OCI-LY1 (cell line): ENCODE measurements at regions not wholly inside any gene's neighbourhood (a gene's known extent, or its start where the extent isn't known, plus 50 kb on each side); places are given as distances from the start of the nearest gene placed in this dataset.
"Not testable (repeated sequence)": the region's sequence is repeated elsewhere in the genome, so short reads cannot be mapped to it uniquely, and the experiment has no call there.

Experiments used
- H2AFZ ChIP-seq: fragments of 200-600 bp; sonication (generic), shearing (Covaris generic); 2 replicates; pipeline ENCODE4 v1.6.0; 2014; ENCODE audit warnings: antibody characterized with exemption, mild to moderate bottlenecking, low read length
- H3F3A ChIP-seq: fragments of 200-600 bp; sonication (generic), shearing (Covaris generic); 2 replicates; pipeline ENCODE4 v1.6.0; 2014; ENCODE audit warnings: mild to moderate bottlenecking, antibody characterized with exemption, low read length, moderate library complexity; ENCODE audit not compliant: insufficient read depth
- H3K27ac ChIP-seq: fragments of 200-600 bp; sonication (generic); 2 replicates; pipeline ENCODE4 v1.5.1; 2014; ENCODE audit warnings: low read length, mixed run types, mild to moderate bottlenecking, low read depth; ENCODE audit not compliant: poor library complexity, severe bottlenecking
- H3K27me3 ChIP-seq: fragments of 200-600 bp; sonication (generic); 2 replicates; pipeline ENCODE4 v1.6.0; 2014; ENCODE audit warnings: antibody characterized with exemption, mild to moderate bottlenecking, low read length, moderate library complexity; ENCODE audit not compliant: insufficient read depth
- H3K36me3 ChIP-seq: fragments of 200-600 bp; sonication (generic); 2 replicates; pipeline ENCODE4 v1.6.1; 2014; ENCODE audit warnings: mild to moderate bottlenecking, antibody characterized with exemption, low read length, moderate library complexity, mixed read lengths; ENCODE audit not compliant: insufficient read depth
- H3K4me1 ChIP-seq: fragments of 200-600 bp; sonication (generic); 2 replicates; pipeline ENCODE4 v1.5.1; 2014; ENCODE audit warnings: mild to moderate bottlenecking, low read length, moderate library complexity; ENCODE audit not compliant: insufficient read depth, severe bottlenecking
- H3K4me2 ChIP-seq: fragments of 200-600 bp; sonication (generic), shearing (Covaris generic); 2 replicates; pipeline ENCODE4 v1.6.1; 2014; ENCODE audit warnings: low read length
- H3K4me3 ChIP-seq: fragments of 200-600 bp; sonication (generic); 2 replicates; pipeline ENCODE4 v1.5.1; 2014; ENCODE audit warnings: low read length, low read depth, mild to moderate bottlenecking, mixed read lengths; ENCODE audit not compliant: poor library complexity, severe bottlenecking
- H3K79me2 ChIP-seq: fragments of 200-600 bp; shearing (Covaris generic); 2 replicates; pipeline ENCODE4 v1.6.1; 2016; ENCODE audit warnings: mixed run types, low read length, mixed read lengths; ENCODE audit not compliant: insufficient read depth
- H3K9ac ChIP-seq: fragments of 200-600 bp; sonication (generic), shearing (Covaris generic); 2 replicates; pipeline ENCODE4 v1.6.1; 2014; ENCODE audit warnings: mild to moderate bottlenecking, low read length, mixed read lengths
- H3K9me2 ChIP-seq: fragments of 200-600 bp; sonication (generic), shearing (Covaris generic); 2 replicates; pipeline ENCODE4 v1.6.1; 2014; ENCODE audit warnings: low read depth, mild to moderate bottlenecking, low read length, mixed read lengths
- H3K9me3 ChIP-seq: fragments of 200-600 bp; shearing (Covaris generic); 2 replicates; pipeline ENCODE4 v1.6.1; 2014; ENCODE audit warnings: low read length, mixed read lengths
- H4K20me1 ChIP-seq: fragments of 200-600 bp; sonication (generic), shearing (Covaris generic); 2 replicates; pipeline ENCODE4 v1.6.0; 2016; ENCODE audit warnings: mild to moderate bottlenecking, low read length; ENCODE audit not compliant: insufficient read depth
- CTCF ChIP-seq: fragments of 200-600 bp; sonication (generic), shearing (Covaris generic); IDR thresholded peaks from 2 replicates; pipeline ENCODE4 v1.5.1; 2017; ENCODE audit warnings: mild to moderate bottlenecking, antibody characterized with exemption, low read length, moderate library complexity, mixed read lengths
- EZH2 ChIP-seq: fragments of 200-600 bp; sonication (generic), shearing (Covaris generic); IDR thresholded peaks from 2 replicates; pipeline ENCODE4 v1.8.0; 2017; ENCODE audit warnings: borderline replicate concordance, mixed run types, mild to moderate bottlenecking, antibody characterized with exemption, low read length, moderate library complexity, mixed read lengths

GRCh38 chr13:110980921-110981320, 66.1 kb upstream of the ANKRD10 start:
- TF ChIP-seq CTCF, result no peak
- no peak for TF ChIP-seq EZH2
- no peaks in the 10 kb centered on the region for H3F3A ChIP-seq
- H3K4me1 ChIP-seq, result no peaks in the 10 kb centered on the region
- no peak overlapping the region for H3K4me3 ChIP-seq
- no peak overlapping the region for H3K4me2 ChIP-seq
- H3K9me2 ChIP-seq, result no peaks in the 10 kb centered on the region
- H4K20me1 ChIP-seq, result no peaks in the 10 kb centered on the region
- no peak overlapping the region for H2AFZ ChIP-seq
- no peak overlapping the region for H3K9ac ChIP-seq
- no peaks in the 10 kb centered on the region for H3K36me3 ChIP-seq
- H3K27me3 ChIP-seq, result no peaks in the 10 kb centered on the region; the same call in 1 of the 2 replicates
- H3K9me3 ChIP-seq, result 0 out of 2 replicates have a peak, but pooled peaks cover 3% of the 10 kb centered on the region
- no peak overlapping the region for H3K27ac ChIP-seq
- no peaks in the 10 kb centered on the region for H3K79me2 ChIP-seq

GRCh38 chr13:110979149-110979548, 64.3 kb upstream of the ANKRD10 start:
- H3F3A ChIP-seq, H3K27me3 ChIP-seq, H3K9ac ChIP-seq, H3K27ac ChIP-seq, H2AFZ ChIP-seq, H3K4me3 ChIP-seq, H3K9me3 ChIP-seq, H3K79me2 ChIP-seq, H4K20me1 ChIP-seq, H3K9me2 ChIP-seq, H3K36me3 ChIP-seq, H3K4me1 ChIP-seq, H3K4me2 ChIP-seq: not testable (repeated sequence)

- Histone ChIP-seq H3K9ac (no peak overlapping the region), H3K4me2 (no peak overlapping the region), H3K27ac (no peak overlapping the region), H3K27me3 (no peaks in the 10 kb centered on the region; the same call in 1 of the 2 replicates), H3K4me1 (no peaks in the 10 kb centered on the region), H4K20me1 (no peaks in the 10 kb centered on the region), H3K9me3 (0 out of 2 replicates have a peak, but pooled peaks cover 3% of the 10 kb centered on the region), H3K36me3 (no peaks in the 10 kb centered on the region), H2AFZ (no peak overlapping the region), H3K4me3 (no peak overlapping the region), H3K79me2 (no peaks in the 10 kb centered on the region), H3F3A (no peaks in the 10 kb centered on the region), H3K9me2 (no peaks in the 10 kb centered on the region)
- TF ChIP-seq CTCF (no peak), EZH2 (no peak)
These were observed 63.5 kb upstream of the ANKRD10 start for GRCh38 chr13:110978390-110978789.

GRCh38 chr13:110976785-110977184, 61.9 kb upstream of the ANKRD10 start:
- Histone ChIP-seq H3F3A (no peaks in the 10 kb centered on the region), H2AFZ (no peak overlapping the region), H3K4me1 (no peaks in the 10 kb centered on the region)

More at GRCh38 chr13:110976785-110977184, 61.9 kb upstream of the ANKRD10 start:
- TF ChIP-seq CTCF, result no peak
- no peak for TF ChIP-seq EZH2
- no peaks in the 10 kb centered on the region; the same call in 1 of the 2 replicates for H3K27me3 ChIP-seq
- no peak overlapping the region for H3K27ac ChIP-seq
- no peaks in the 10 kb centered on the region for H3K36me3 ChIP-seq
- H3K9me3 ChIP-seq, result 0 out of 2 replicates have a peak, but pooled peaks cover 3% of the 10 kb centered on the region
- H3K4me3 ChIP-seq, result no peak overlapping the region
- H4K20me1 ChIP-seq, result no peaks in the 10 kb centered on the region
- no peak overlapping the region for H3K4me2 ChIP-seq
- no peaks in the 10 kb centered on the region for H3K79me2 ChIP-seq
- no peak overlapping the region for H3K9ac ChIP-seq
- no peaks in the 10 kb centered on the region for H3K9me2 ChIP-seq
